ENCODE measurements at regions not wholly inside any gene's neighbourhood (a gene's known extent, or its start where the extent isn't known, plus 50 kb on each side); places are given as distances from the start of the nearest gene placed in this dataset.

- no peak for TF ChIP-seq SIN3A (IDR thresholded peaks at IDR 0.05; ENCODE audit: borderline replicate concordance, insufficient read depth, low read depth, low read length)
- TF ChIP-seq, protein P1, sequence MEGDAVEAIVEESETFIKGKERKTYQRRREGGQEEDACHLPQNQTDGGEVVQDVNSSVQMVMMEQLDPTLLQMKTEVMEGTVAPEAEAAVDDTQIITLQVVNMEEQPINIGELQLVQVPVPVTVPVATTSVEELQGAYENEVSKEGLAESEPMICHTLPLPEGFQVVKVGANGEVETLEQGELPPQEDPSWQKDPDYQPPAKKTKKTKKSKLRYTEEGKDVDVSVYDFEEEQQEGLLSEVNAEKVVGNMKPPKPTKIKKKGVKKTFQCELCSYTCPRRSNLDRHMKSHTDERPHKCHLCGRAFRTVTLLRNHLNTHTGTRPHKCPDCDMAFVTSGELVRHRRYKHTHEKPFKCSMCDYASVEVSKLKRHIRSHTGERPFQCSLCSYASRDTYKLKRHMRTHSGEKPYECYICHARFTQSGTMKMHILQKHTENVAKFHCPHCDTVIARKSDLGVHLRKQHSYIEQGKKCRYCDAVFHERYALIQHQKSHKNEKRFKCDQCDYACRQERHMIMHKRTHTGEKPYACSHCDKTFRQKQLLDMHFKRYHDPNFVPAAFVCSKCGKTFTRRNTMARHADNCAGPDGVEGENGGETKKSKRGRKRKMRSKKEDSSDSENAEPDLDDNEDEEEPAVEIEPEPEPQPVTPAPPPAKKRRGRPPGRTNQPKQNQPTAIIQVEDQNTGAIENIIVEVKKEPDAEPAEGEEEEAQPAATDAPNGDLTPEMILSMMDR (IDR thresholded peaks at IDR 0.05), result no peak
- TF ChIP-seq, protein P2, sequence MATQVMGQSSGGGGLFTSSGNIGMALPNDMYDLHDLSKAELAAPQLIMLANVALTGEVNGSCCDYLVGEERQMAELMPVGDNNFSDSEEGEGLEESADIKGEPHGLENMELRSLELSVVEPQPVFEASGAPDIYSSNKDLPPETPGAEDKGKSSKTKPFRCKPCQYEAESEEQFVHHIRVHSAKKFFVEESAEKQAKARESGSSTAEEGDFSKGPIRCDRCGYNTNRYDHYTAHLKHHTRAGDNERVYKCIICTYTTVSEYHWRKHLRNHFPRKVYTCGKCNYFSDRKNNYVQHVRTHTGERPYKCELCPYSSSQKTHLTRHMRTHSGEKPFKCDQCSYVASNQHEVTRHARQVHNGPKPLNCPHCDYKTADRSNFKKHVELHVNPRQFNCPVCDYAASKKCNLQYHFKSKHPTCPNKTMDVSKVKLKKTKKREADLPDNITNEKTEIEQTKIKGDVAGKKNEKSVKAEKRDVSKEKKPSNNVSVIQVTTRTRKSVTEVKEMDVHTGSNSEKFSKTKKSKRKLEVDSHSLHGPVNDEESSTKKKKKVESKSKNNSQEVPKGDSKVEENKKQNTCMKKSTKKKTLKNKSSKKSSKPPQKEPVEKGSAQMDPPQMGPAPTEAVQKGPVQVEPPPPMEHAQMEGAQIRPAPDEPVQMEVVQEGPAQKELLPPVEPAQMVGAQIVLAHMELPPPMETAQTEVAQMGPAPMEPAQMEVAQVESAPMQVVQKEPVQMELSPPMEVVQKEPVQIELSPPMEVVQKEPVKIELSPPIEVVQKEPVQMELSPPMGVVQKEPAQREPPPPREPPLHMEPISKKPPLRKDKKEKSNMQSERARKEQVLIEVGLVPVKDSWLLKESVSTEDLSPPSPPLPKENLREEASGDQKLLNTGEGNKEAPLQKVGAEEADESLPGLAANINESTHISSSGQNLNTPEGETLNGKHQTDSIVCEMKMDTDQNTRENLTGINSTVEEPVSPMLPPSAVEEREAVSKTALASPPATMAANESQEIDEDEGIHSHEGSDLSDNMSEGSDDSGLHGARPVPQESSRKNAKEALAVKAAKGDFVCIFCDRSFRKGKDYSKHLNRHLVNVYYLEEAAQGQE (IDR thresholded peaks at IDR 0.05; ENCODE audit: insufficient read depth in 1 of 2, low read depth in 2 of 2, low read length in 1 of 2), result no peak
- no peak for TF ChIP-seq TCF7L2 (IDR thresholded peaks at IDR 0.05; ENCODE audit: low read depth, low read length)
- TF ChIP-seq POLR2AphosphoS5 (IDR thresholded peaks at IDR 0.05; ENCODE audit: low read depth, low read length), result no peak
- CTCF ChIA-PET, result no interaction called here
- in situ Hi-C loops (cut with HindIII; ENCODE audit: low pct_unique_long_range_greater_than_20kb, low sequenced_read_pairs), result no loop called here
- Histone ChIP-seq H3K4me3 (ENCODE audit: low read depth in 2 of 2, low read length in 2 of 2) (no peak overlapping the region), H3K36me3 (ENCODE audit: control insufficient read depth, insufficient read depth, low read length) (no peaks in the 10 kb centered on the region), H3K4me1 (ENCODE audit: control insufficient read depth, insufficient read depth, low read length) (no peaks in the 10 kb centered on the region), H3K27ac (ENCODE audit: low read length) (no peak overlapping the region), H3K27me3 (ENCODE audit: control insufficient read depth, insufficient read depth, low read length) (no peaks in the 10 kb centered on the region), H3K9me3 (ENCODE audit: control insufficient read depth, insufficient read depth, low read depth, low read length) (no peaks in the 10 kb centered on the region)
- ATAC-seq, result no peak
- intact Hi-C loops (cut with micrococcal nuclease; ENCODE audit: unreplicated experiment), result no loop called here
- POLR2A ChIA-PET, result no interaction called here
- no peak for DNase-seq (ENCODE audit: low read depth, low spot score)
- no TSS peak for BruUV-seq (replicated peaks)
Measured at GRCh38 chr5:92119110-92119509, 736.0 kb upstream of the ARRDC3 start.

GRCh38 chr5:92106808-92107207 lies 723.7 kb upstream of the ARRDC3 start:
- in situ Hi-C loops (cut with HindIII; ENCODE audit: low pct_unique_long_range_greater_than_20kb, low sequenced_read_pairs) (no loop called here), intact Hi-C loops (cut with micrococcal nuclease; ENCODE audit: unreplicated experiment) (no loop called here)
- H3K4me1 ChIP-seq (ENCODE audit: control insufficient read depth, insufficient read depth, low read length), result no peaks in the 10 kb centered on the region
- no peak overlapping the region for H3K27ac ChIP-seq (ENCODE audit: low read length)
- ATAC-seq, result no peak
- TF ChIP-seq, protein P1 (IDR thresholded peaks at IDR 0.05), result no peak
- TF ChIP-seq, protein P2 (IDR thresholded peaks at IDR 0.05; ENCODE audit: insufficient read depth in 1 of 2, low read depth in 2 of 2, low read length in 1 of 2), result no peak
- no peaks in the 10 kb centered on the region for H3K9me3 ChIP-seq (ENCODE audit: control insufficient read depth, insufficient read depth, low read depth, low read length)
- no peaks in the 10 kb centered on the region for H3K27me3 ChIP-seq (ENCODE audit: control insufficient read depth, insufficient read depth, low read length)
- ChIA-PET POLR2A (no interaction called here), CTCF (no interaction called here)
- BruUV-seq (replicated peaks), result no TSS peak
- no peak for DNase-seq (ENCODE audit: low read depth, low spot score)
- H3K36me3 ChIP-seq (ENCODE audit: control insufficient read depth, insufficient read depth, low read length), result no peaks in the 10 kb centered on the region
- no peak overlapping the region for H3K4me3 ChIP-seq (ENCODE audit: low read depth in 2 of 2, low read length in 2 of 2)
